ENCODE measurements at regions not wholly inside any gene's neighbourhood (a gene's known extent, or its start where the extent isn't known, plus 50 kb on each side); places are given as distances from the start of the nearest gene placed in this dataset.
"Not testable (repeated sequence)": the region's sequence is repeated elsewhere in the genome, so short reads cannot be mapped to it uniquely, and the experiment has no call there.

GRCh38 chr9:81787747-81788632 lies 98.6 kb upstream of the TLE1 start:
- no peaks in the 10 kb centered on the region for H3K4me1 Mint-ChIP-seq (ENCODE audit: low read depth)

GRCh38 chr9:81789721-81790120 lies 100.4 kb upstream of the TLE1 start:
- Mint-ChIP-seq H3K4me3 (no peak overlapping the region), H3K27me3 (ENCODE audit: low read depth) (no peaks in the 10 kb centered on the region), H3K9me3 (no peaks in the 10 kb centered on the region), H3K27ac (no peak overlapping the region), H3K4me1 (ENCODE audit: low read depth) (no peaks in the 10 kb centered on the region), H3K36me3 (ENCODE audit: low read depth) (no peaks in the 10 kb centered on the region)

More at GRCh38 chr9:81787747-81788632, 98.6 kb upstream of the TLE1 start:
- Mint-ChIP-seq H3K36me3 (ENCODE audit: low read depth) (no peaks in the 10 kb centered on the region), H3K27ac (no peak overlapping the region), H3K4me3 (no peak overlapping the region), H3K9me3 (peaks cover 3% of the 10 kb centered on the region), H3K27me3 (ENCODE audit: low read depth) (no peaks in the 10 kb centered on the region)

- no peak overlapping the region for H3K27ac Mint-ChIP-seq
- no peak overlapping the region for H3K4me3 Mint-ChIP-seq
- H3K36me3 Mint-ChIP-seq (ENCODE audit: low read depth), result no peaks in the 10 kb centered on the region
- H3K4me1 Mint-ChIP-seq (ENCODE audit: low read depth), result no peaks in the 10 kb centered on the region
- H3K9me3 Mint-ChIP-seq, result no peaks in the 10 kb centered on the region
- H3K27me3 Mint-ChIP-seq (ENCODE audit: low read depth), result no peaks in the 10 kb centered on the region
Observed at GRCh38 chr9:81790166-81790565, 100.8 kb upstream of the TLE1 start.

- Mint-ChIP-seq H3K9me3 (no peaks in the 10 kb centered on the region), H3K36me3 (ENCODE audit: low read depth) (no peaks in the 10 kb centered on the region), H3K4me1 (ENCODE audit: low read depth) (no peaks in the 10 kb centered on the region), H3K27me3 (ENCODE audit: low read depth) (no peaks in the 10 kb centered on the region), H3K27ac (no peak overlapping the region), H3K4me3 (no peak overlapping the region)
Observed at GRCh38 chr9:81791076-81791475, 101.7 kb upstream of the TLE1 start.

GRCh38 chr9:81798606-81799005 lies 109.3 kb upstream of the TLE1 start:
- no peaks in the 10 kb centered on the region for H3K4me1 Mint-ChIP-seq (ENCODE audit: low read depth)
- H3K27me3 Mint-ChIP-seq (ENCODE audit: low read depth), result no peaks in the 10 kb centered on the region
- H3K9me3 Mint-ChIP-seq, result no peaks in the 10 kb centered on the region
- H3K36me3 Mint-ChIP-seq (ENCODE audit: low read depth), result no peaks in the 10 kb centered on the region
- no peak overlapping the region for H3K27ac Mint-ChIP-seq
- H3K4me3 Mint-ChIP-seq, result no peak overlapping the region

- no peak overlapping the region for H3K27ac Mint-ChIP-seq
- peaks cover 4% of the 10 kb centered on the region for H3K9me3 Mint-ChIP-seq
- H3K27me3 Mint-ChIP-seq (ENCODE audit: low read depth), result no peaks in the 10 kb centered on the region
- H3K4me3 Mint-ChIP-seq, result no peak overlapping the region
- H3K4me1 Mint-ChIP-seq (ENCODE audit: low read depth), result no peaks in the 10 kb centered on the region
- no peaks in the 10 kb centered on the region for H3K36me3 Mint-ChIP-seq (ENCODE audit: low read depth)
Observed at GRCh38 chr9:81801190-81801589, 111.8 kb upstream of the TLE1 start.

GRCh38 chr9:81804306-81804705 lies 115.0 kb upstream of the TLE1 start:
- no peaks in the 10 kb centered on the region for H3K4me1 Mint-ChIP-seq (ENCODE audit: low read depth)

GRCh38 chr9:81811688-81812087 lies 116.5 kb upstream of the SPATA31D4 start:
- H3K27me3 Mint-ChIP-seq (ENCODE audit: low read depth); H3K4me3 Mint-ChIP-seq; H3K27ac Mint-ChIP-seq; H3K9me3 Mint-ChIP-seq; H3K36me3 Mint-ChIP-seq (ENCODE audit: low read depth): not testable (repeated sequence)
- peaks cover 15% of the 10 kb centered on the region for H3K4me1 Mint-ChIP-seq (ENCODE audit: low read depth)

More at GRCh38 chr9:81804306-81804705, 115.0 kb upstream of the TLE1 start:
- Mint-ChIP-seq H3K27me3 (ENCODE audit: low read depth) (no peaks in the 10 kb centered on the region), H3K4me3 (no peak overlapping the region), H3K36me3 (ENCODE audit: low read depth) (no peaks in the 10 kb centered on the region), H3K27ac (no peak overlapping the region), H3K9me3 (peaks cover 4% of the 10 kb centered on the region)

- Mint-ChIP-seq H3K4me1 (ENCODE audit: low read depth) (peaks cover 15% of the 10 kb centered on the region), H3K9me3 (peaks cover 3% of the 10 kb centered on the region), H3K4me3 (no peak overlapping the region), H3K36me3 (ENCODE audit: low read depth) (no peaks in the 10 kb centered on the region), H3K27me3 (ENCODE audit: low read depth) (no peaks in the 10 kb centered on the region), H3K27ac (no peak overlapping the region)
Observed at GRCh38 chr9:81814401-81814793, 113.8 kb upstream of the SPATA31D4 start.

- Mint-ChIP-seq H3K27ac (peak overlapping the region; percentile 37), H3K4me1 (ENCODE audit: low read depth) (peaks cover 15% of the 10 kb centered on the region), H3K36me3 (ENCODE audit: low read depth) (no peaks in the 10 kb centered on the region), H3K9me3 (peaks cover 3% of the 10 kb centered on the region), H3K4me3 (no peak overlapping the region), H3K27me3 (ENCODE audit: low read depth) (no peaks in the 10 kb centered on the region)
Observed at GRCh38 chr9:81814794-81815464, 113.3 kb upstream of the SPATA31D4 start.

GRCh38 chr9:81815781-81816180 lies 112.4 kb upstream of the SPATA31D4 start:
- H3K36me3 Mint-ChIP-seq (ENCODE audit: low read depth), result no peaks in the 10 kb centered on the region
- no peak overlapping the region for H3K27ac Mint-ChIP-seq
- H3K4me3 Mint-ChIP-seq, result no peak overlapping the region
- peaks cover 15% of the 10 kb centered on the region for H3K4me1 Mint-ChIP-seq (ENCODE audit: low read depth)
- H3K27me3 Mint-ChIP-seq (ENCODE audit: low read depth), result no peaks in the 10 kb centered on the region
- H3K9me3 Mint-ChIP-seq, result peaks cover 3% of the 10 kb centered on the region

- Mint-ChIP-seq H3K4me3 (no peak overlapping the region), H3K27ac (no peak overlapping the region), H3K9me3 (peaks cover 3% of the 10 kb centered on the region), H3K27me3 (ENCODE audit: low read depth) (no peaks in the 10 kb centered on the region), H3K36me3 (ENCODE audit: low read depth) (no peaks in the 10 kb centered on the region), H3K4me1 (ENCODE audit: low read depth) (peaks cover 12% of the 10 kb centered on the region)
Observed at GRCh38 chr9:81819155-81819554, 109.1 kb upstream of the SPATA31D4 start.

- Mint-ChIP-seq H3K27me3 (ENCODE audit: low read depth) (no peaks in the 10 kb centered on the region), H3K36me3 (ENCODE audit: low read depth) (no peaks in the 10 kb centered on the region), H3K4me3 (no peak overlapping the region), H3K9me3 (peaks cover 3% of the 10 kb centered on the region), H3K27ac (no peak overlapping the region), H3K4me1 (ENCODE audit: low read depth) (peaks cover 3% of the 10 kb centered on the region)
Observed at GRCh38 chr9:81819859-81820546, 108.2 kb upstream of the SPATA31D4 start.

GRCh38 chr9:81822301-81822865 lies 105.8 kb upstream of the SPATA31D4 start:
- Mint-ChIP-seq H3K9me3 (peaks cover 4% of the 10 kb centered on the region), H3K27ac (no peak overlapping the region), H3K36me3 (ENCODE audit: low read depth) (no peaks in the 10 kb centered on the region), H3K4me3 (no peak overlapping the region), H3K4me1 (ENCODE audit: low read depth) (no peaks in the 10 kb centered on the region), H3K27me3 (ENCODE audit: low read depth) (no peaks in the 10 kb centered on the region)
